GM18868 (cell line): ENCODE measurements at regions not wholly inside any gene's neighbourhood (a gene's known extent, or its start where the extent isn't known, plus 50 kb on each side); places are given as distances from the start of the nearest gene placed in this dataset.

Experiments used
- ATAC-seq: cut with Tn5 transposase; IDR thresholded peaks from one replicate; pipeline ENCODE4 v1.9.1; 2021; ENCODE audit warnings: mild to moderate bottlenecking, moderate library complexity; ENCODE audit not compliant: unreplicated experiment

DNA sequence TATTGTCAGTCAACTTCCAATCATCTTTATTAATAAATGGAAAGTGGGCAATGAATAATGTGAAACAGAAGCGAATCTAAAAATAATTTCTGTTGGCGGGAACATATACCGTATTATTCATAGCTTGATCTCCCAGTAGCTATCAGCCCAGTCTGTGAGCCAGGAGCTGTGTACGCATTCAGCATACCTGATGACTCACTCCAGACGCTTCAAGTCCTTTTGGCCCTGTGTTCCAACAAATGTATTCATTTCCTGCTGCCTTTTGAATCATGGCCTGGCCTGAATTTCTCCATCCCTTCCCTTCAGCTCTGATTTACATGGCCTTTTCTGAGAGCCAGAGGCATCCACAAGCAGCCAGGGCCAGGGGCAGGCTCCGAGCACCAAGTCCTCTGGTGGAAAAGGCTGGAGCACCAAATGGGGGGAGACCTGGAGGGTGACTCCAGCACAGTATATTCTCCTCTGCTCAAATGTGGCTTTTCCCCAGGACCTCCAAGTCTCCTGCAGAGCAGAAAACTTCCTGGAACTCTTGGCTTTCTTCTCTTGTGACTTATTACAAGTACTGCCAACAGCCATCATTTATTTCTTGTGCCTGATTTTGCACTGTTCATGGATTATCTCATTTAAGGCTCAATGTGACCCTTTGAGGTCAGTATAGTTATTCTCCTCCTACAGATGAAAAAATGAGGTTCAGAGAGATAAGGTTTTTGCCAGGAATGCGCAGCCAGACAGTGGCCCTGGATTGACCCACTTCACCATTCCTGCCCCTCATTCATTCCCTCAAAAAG, 108.7 kb downstream of the EN1 start:
- ATAC-seq = no peak

DNA sequence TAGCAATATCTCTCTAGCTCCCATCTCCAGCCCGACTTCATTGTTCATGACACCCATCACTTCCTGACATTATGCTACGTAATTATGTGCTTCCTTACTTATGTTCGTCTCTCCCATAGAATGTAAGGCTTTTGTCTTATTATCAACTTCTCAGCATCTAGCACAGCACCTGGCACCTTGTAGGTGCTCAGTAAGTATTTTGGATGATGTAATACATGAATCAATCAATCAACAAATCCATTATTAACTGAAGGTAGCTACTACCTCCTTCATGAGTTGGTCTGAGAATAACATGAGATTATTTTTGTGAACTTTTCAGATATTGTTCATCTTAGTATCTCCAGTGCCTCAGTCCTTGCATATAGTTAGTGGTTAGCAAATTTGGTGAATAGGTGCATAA, 109.3 kb downstream of the EN1 start:
- ATAC-seq = no peak

GRCh38 chr2:118737684-118738083, 109.8 kb downstream of the EN1 start:
- no peak for ATAC-seq

GRCh38 chr2:118732432-118732831, 115.0 kb downstream of the EN1 start:
- no peak for ATAC-seq

DNA sequence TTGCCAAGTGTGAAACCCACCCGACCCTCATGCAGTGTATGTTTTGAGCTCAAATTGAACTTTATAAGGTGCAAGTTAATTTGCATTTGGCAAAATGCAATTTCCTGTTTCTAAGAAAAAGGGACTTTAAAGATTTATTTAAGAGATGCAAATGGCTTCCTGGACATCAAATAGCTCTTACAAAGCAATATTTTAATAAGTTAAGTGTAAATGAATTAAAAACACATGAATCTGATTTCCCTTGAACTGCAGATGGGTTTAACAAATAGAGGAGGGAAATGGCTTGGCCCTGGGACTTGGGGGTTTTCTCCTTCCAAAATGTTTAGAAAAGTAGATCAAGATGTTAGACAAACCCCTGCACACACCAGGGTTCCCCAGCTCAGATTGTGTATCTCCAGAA, 116.0 kb downstream of the EN1 start:
- ATAC-seq = no peak

- ATAC-seq = no peak
Measured at GRCh38 chr2:118730405-118730804, 117.0 kb downstream of the EN1 start.

GRCh38 chr2:118729760-118730159, 117.7 kb downstream of the EN1 start:
- ATAC-seq = no peak

GRCh38 chr2:118728984-118729383, 118.5 kb downstream of the EN1 start:
- no peak for ATAC-seq

GRCh38 chr2:118726821-118727220, 120.6 kb downstream of the EN1 start:
- ATAC-seq = no peak

DNA sequence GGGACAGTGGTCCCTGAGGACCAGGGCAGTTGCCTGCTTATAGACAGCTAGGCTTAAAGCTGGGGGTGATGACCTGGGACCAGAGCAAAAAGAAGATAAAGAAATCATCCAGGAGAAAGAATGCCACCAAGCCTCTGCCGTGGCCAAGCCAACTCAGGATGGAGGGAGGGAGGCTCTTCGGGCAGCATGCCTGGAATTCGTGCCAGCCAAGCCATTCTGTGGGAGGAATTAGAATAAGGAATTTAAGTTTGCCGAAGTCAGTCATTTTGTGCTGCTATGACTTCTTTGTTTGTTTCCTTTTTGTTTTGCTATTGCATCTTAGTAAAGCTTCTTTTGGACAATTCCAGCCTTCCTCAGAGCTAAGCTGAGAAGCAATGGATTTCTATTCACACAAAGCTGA, 124.1 kb downstream of the EN1 start:
- no peak for ATAC-seq

DNA sequence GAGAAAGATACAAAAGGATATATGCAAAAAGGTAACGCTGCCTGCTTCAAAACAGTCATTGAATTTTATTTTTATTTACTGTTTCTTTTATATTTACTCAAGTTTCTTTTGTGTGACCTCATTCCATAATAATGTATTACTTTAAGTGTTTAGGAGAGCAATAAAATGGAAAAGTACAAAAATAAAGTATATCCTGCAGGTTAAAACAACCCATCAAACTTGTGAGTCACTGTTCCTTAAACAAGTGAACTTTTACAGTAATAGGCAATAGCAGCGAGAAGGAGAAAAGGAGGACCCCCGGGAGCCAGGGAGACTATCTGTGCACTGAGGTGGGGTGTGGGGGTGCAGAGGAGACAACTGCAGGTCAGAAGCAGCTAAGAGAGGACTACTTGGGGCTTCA, 124.5 kb downstream of the EN1 start:
- no peak for ATAC-seq

- no peak for ATAC-seq
Measured at GRCh38 chr2:118721817-118722551, 125.5 kb downstream of the EN1 start.

- ATAC-seq = no peak
Measured at GRCh38 chr2:118720866-118721265, 126.6 kb downstream of the EN1 start.

- no peak for ATAC-seq
Measured at GRCh38 chr2:118718921-118719320, 128.5 kb downstream of the EN1 start.

GRCh38 chr2:118716102-118716501, 131.3 kb downstream of the EN1 start:
- ATAC-seq = no peak

- ATAC-seq = no peak
Measured at GRCh38 chr2:118714118-118714517, 133.3 kb downstream of the EN1 start.

DNA sequence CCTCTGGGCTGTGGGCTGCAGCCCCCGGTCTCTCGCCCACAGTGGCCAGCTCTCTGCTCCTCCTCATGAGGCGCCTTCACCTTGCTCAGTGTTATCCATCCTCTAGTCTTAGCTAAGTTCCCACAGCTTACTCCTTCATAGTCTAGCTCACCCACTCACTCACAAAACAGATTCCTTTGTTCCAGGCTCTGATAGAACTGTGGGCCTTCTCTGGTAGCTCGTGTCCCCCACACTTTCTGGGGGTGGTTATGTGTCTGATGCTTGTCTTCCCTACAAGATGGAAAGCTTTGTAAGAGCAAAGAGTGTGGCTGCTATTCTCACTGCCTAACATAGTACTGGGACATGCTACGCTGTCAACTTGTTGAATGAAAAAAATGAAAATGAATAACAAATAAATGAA, 135.8 kb downstream of the EN1 start:
- no peak for ATAC-seq

DNA sequence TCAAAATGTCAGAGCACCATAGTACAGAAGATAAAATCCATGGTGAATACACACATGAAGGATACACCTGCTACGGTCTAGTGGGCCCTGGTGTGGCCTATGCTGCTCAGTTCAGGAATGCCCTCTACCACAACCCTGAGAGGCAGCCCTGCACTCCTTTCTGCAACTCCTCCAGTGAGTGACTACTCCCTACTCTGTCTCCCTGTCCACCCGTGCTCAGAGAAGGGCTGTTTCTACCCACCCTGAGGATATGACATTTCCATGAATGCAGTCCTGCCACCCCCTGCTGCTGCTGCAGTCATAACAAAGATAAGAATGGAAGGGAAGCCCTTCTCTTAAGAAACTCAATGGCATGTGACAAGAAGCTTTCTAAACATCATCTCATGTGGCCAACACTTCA, 137.0 kb downstream of the EN1 start:
- no peak for ATAC-seq

GRCh38 chr2:118709786-118710185, 137.7 kb downstream of the EN1 start:
- no peak for ATAC-seq

- ATAC-seq = no peak
Measured at GRCh38 chr2:118706844-118707243, 140.6 kb downstream of the EN1 start.

DNA sequence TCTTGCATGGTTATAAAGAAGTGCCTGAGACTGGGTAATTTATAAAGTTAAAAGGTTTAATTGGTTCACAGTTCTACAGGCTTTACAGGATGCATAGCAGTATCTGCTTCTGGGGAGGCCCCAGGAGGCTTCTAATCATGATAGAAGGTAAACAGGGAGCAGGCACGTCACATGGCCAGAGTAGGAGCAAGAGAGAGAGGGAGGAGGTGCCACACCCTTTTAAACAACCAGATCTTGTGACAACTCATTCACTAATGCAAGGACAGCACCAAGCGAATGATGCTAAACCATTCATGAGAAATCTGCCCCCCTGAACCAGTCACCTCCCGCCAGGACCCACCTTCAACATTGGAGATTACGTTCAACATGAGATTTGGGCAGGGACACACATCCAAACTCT, 141.1 kb downstream of the EN1 start:
- no peak for ATAC-seq

GRCh38 chr2:118705032-118705431, 142.4 kb downstream of the EN1 start:
- no peak for ATAC-seq
